ENCODE measurements at regions not wholly inside any gene's neighbourhood (a gene's known extent, or its start where the extent isn't known, plus 50 kb on each side); places are given as distances from the start of the nearest gene placed in this dataset.

DNA sequence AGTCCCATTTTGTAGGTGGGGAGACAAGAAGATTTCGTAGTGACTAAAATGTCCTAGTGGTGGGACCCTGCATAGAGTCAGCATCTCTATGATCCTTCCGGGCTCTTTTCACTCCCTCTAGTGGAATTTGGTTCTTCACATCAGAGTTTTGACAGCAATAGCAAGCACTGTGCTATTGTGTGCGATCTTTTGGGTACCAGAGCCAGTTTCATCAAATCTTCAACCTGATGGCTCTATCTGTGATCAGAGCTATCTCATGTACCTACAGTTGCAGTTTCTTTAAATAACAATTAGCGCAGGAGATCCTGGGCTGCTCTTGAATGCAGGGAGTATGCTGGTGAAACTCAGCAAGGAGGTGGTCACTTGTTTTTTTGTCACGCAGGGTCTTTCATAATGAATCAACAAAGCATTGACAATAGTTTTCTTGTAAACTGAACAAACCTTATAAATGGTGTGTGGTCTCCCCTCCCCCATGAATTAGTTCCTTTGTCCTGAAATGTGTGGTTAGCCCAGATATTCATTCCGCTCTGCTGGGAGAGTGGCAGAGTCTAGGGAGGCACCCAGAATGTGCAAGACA is 257.2 kb upstream of the SOX2 start:
- TF ChIP-seq POLR2A (IDR thresholded peaks at IDR 0.05; ENCODE audit: low read depth, low read length): no peak
- no peak for TF ChIP-seq POLR2AphosphoS5 (IDR thresholded peaks at IDR 0.05; ENCODE audit: low read depth, low read length)
- no peak for TF ChIP-seq TAF1 (IDR thresholded peaks at IDR 0.05; ENCODE audit: borderline replicate concordance, low read depth, low read length)
